ENCODE measurements at regions not wholly inside any gene's neighbourhood (a gene's known extent, or its start where the extent isn't known, plus 50 kb on each side); places are given as distances from the start of the nearest gene placed in this dataset.
A peak's percentile ranks its signal among the peaks of the same experiment; 100 is the strongest.

GRCh38 chr18:76634564-76634963 lies 139.5 kb upstream of the ZNF516 start:
- DNase-seq (no peak), ATAC-seq (ENCODE audit: low read depth in 2 of 2) (no peak)
- Mint-ChIP-seq H3K27ac (peak overlapping the region in 1 of 6 donors; percentile 78), H3K27me3 (peaks cover 7 to 31% (median 27%) of the 10 kb centered on the region in 3 donors), H3K4me3 (no peak overlapping the region), H3K4me1 (no peaks in the 10 kb centered on the region), H3K9me3 (peaks cover 2 to 14% (median 5%) of the 10 kb centered on the region in 7 donors), H3K36me3 (peaks cover 0 to 6% of the 10 kb centered on the region in 2 donors)

GRCh38 chr18:76633588-76634269 lies 138.7 kb upstream of the ZNF516 start:
- peaks cover 4 to 15% (median 8%) of the 10 kb centered on the region in 7 donors for H3K9me3 Mint-ChIP-seq
- H3K36me3 Mint-ChIP-seq: peaks cover 0 to 6% of the 10 kb centered on the region in 2 donors
- H3K27me3 Mint-ChIP-seq: peaks cover 12 to 34% (median 25%) of the 10 kb centered on the region in 3 donors
- H3K4me1 Mint-ChIP-seq: no peaks in the 10 kb centered on the region
- no peak overlapping the region for H3K4me3 Mint-ChIP-seq
- H3K27ac Mint-ChIP-seq: no peak overlapping the region
- DNase-seq: no peak
- no peak for ATAC-seq (ENCODE audit: low read depth in 2 of 2)

- Mint-ChIP-seq H3K4me1 (no peaks in the 10 kb centered on the region), H3K4me3 (no peak overlapping the region), H3K27ac (peak overlapping the region in 1 of 6 donors; percentile 29), H3K36me3 (peaks cover 0 to 6% of the 10 kb centered on the region in 2 donors), H3K9me3 (peaks cover 4 to 18% (median 8%) of the 10 kb centered on the region in 7 donors), H3K27me3 (peaks cover 12 to 26% (median 20%) of the 10 kb centered on the region in 3 donors)
- no peak for DNase-seq
- no peak for ATAC-seq (ENCODE audit: low read depth in 2 of 2)
These were observed 132.4 kb upstream of the ZNF516 start for GRCh38 chr18:76627444-76627843.

- Mint-ChIP-seq H3K4me3 (no peak overlapping the region), H3K36me3 (peaks cover 0 to 3% of the 10 kb centered on the region in 2 donors), H3K4me1 (no peaks in the 10 kb centered on the region), H3K27ac (peak overlapping the region in 1 of 6 donors; percentile 29), H3K9me3 (peaks cover 2 to 13% (median 5%) of the 10 kb centered on the region in 7 donors), H3K27me3 (peaks cover 11 to 24% (median 15%) of the 10 kb centered on the region in 3 donors)
- ATAC-seq (ENCODE audit: low read depth in 2 of 2) (no peak), DNase-seq (no peak)
These were observed 131.9 kb upstream of the ZNF516 start for GRCh38 chr18:76626991-76627390.

GRCh38 chr18:76622651-76623050 lies 127.6 kb upstream of the ZNF516 start:
- no peak for ATAC-seq (ENCODE audit: low read depth in 2 of 2)
- Mint-ChIP-seq H3K4me1 (peaks cover 4 to 13% (median 8%) of the 10 kb centered on the region in 3 donors), H3K36me3 (no peaks in the 10 kb centered on the region), H3K4me3 (no peak overlapping the region), H3K27ac (no peak overlapping the region), H3K9me3 (peaks cover 0 to 2% (median 0%) of the 10 kb centered on the region in 7 donors), H3K27me3 (peaks cover 8 to 39% (median 39%) of the 10 kb centered on the region in 3 donors)
- DNase-seq: no peak

- Mint-ChIP-seq H3K36me3 (no peaks in the 10 kb centered on the region), H3K4me3 (no peak overlapping the region), H3K9me3 (no peaks in the 10 kb centered on the region), H3K4me1 (peaks cover 4 to 13% (median 8%) of the 10 kb centered on the region in 3 donors), H3K27ac (no peak overlapping the region), H3K27me3 (peaks cover 8 to 40% (median 39%) of the 10 kb centered on the region in 3 donors)
- DNase-seq (no peak), ATAC-seq (ENCODE audit: low read depth in 2 of 2) (no peak)
These were observed 126.9 kb upstream of the ZNF516 start for GRCh38 chr18:76621782-76622495.

GRCh38 chr18:76621226-76621625 lies 126.2 kb upstream of the ZNF516 start:
- Mint-ChIP-seq H3K27ac (no peak overlapping the region), H3K4me3 (no peak overlapping the region), H3K4me1 (peaks cover 4 to 13% (median 8%) of the 10 kb centered on the region in 3 donors), H3K9me3 (no peaks in the 10 kb centered on the region), H3K36me3 (no peaks in the 10 kb centered on the region), H3K27me3 (peaks cover 11 to 40% (median 39%) of the 10 kb centered on the region in 3 donors)
- ATAC-seq (ENCODE audit: low read depth in 2 of 2) (no peak), DNase-seq (no peak)

- peaks cover 12 to 44% (median 39%) of the 10 kb centered on the region in 3 donors for H3K27me3 Mint-ChIP-seq
- no peak overlapping the region for H3K27ac Mint-ChIP-seq
- peaks cover 4 to 13% (median 8%) of the 10 kb centered on the region in 3 donors for H3K4me1 Mint-ChIP-seq
- H3K4me3 Mint-ChIP-seq: peak overlapping the region in 5 of 8 donors; percentile 9 to 61 (median 24)
- no peaks in the 10 kb centered on the region for H3K36me3 Mint-ChIP-seq
- H3K9me3 Mint-ChIP-seq: no peaks in the 10 kb centered on the region
- DNase-seq (peak; percentile 35), ATAC-seq (ENCODE audit: low read depth in 2 of 2) (peak; percentile 56 to 61)
These were observed 125.5 kb upstream of the ZNF516 start for GRCh38 chr18:76620321-76621170.

- no peaks in the 10 kb centered on the region for H3K9me3 Mint-ChIP-seq
- DNase-seq (no peak), ATAC-seq (ENCODE audit: low read depth in 2 of 2) (peak; percentile 23 to 28)
- peaks cover 12 to 51% (median 39%) of the 10 kb centered on the region in 3 donors for H3K27me3 Mint-ChIP-seq
- H3K4me3 Mint-ChIP-seq: peak overlapping the region in 1 of 8 donors; percentile 21
- peaks cover 4 to 13% (median 8%) of the 10 kb centered on the region in 3 donors for H3K4me1 Mint-ChIP-seq
- no peaks in the 10 kb centered on the region for H3K36me3 Mint-ChIP-seq
- no peak overlapping the region for H3K27ac Mint-ChIP-seq
These were observed 124.7 kb upstream of the ZNF516 start for GRCh38 chr18:76619621-76620315.

- H3K27me3 Mint-ChIP-seq: peaks cover 12 to 50% (median 39%) of the 10 kb centered on the region in 3 donors
- H3K9me3 Mint-ChIP-seq: no peaks in the 10 kb centered on the region
- DNase-seq (no peak), ATAC-seq (ENCODE audit: low read depth in 2 of 2) (no peak)
- no peaks in the 10 kb centered on the region for H3K36me3 Mint-ChIP-seq
- H3K4me1 Mint-ChIP-seq: peaks cover 4 to 13% (median 8%) of the 10 kb centered on the region in 3 donors
- peak overlapping the region in 1 of 6 donors; percentile 21 for H3K27ac Mint-ChIP-seq
- peak overlapping the region in 1 of 8 donors; percentile 25 for H3K4me3 Mint-ChIP-seq
These were observed 124.2 kb upstream of the ZNF516 start for GRCh38 chr18:76619261-76619620.

- Mint-ChIP-seq H3K9me3 (no peaks in the 10 kb centered on the region), H3K4me1 (peaks cover 4 to 13% (median 8%) of the 10 kb centered on the region in 3 donors), H3K27me3 (peaks cover 12 to 46% (median 36%) of the 10 kb centered on the region in 3 donors), H3K27ac (peak overlapping the region in 2 of 6 donors; percentile 40 to 84), H3K4me3 (peak overlapping the region in 2 of 8 donors; percentile 25 to 32), H3K36me3 (no peaks in the 10 kb centered on the region)
- no peak for ATAC-seq (ENCODE audit: low read depth in 2 of 2)
- DNase-seq: no peak
These were observed 123.7 kb upstream of the ZNF516 start for GRCh38 chr18:76618721-76619120.

GRCh38 chr18:76616373-76616772 lies 121.3 kb upstream of the ZNF516 start:
- Mint-ChIP-seq H3K36me3 (no peaks in the 10 kb centered on the region), H3K27ac (no peak overlapping the region), H3K9me3 (peaks cover 0 to 1% (median 0%) of the 10 kb centered on the region in 7 donors), H3K27me3 (peaks cover 12 to 47% (median 34%) of the 10 kb centered on the region in 3 donors), H3K4me3 (no peak overlapping the region), H3K4me1 (peaks cover 4 to 13% (median 8%) of the 10 kb centered on the region in 3 donors)
- ATAC-seq (ENCODE audit: low read depth in 2 of 2) (no peak), DNase-seq (no peak)

All from naive B cell (primary cell).